MM.1S (cell line): ENCODE measurements at regions not wholly inside any gene's neighbourhood (a gene's known extent, or its start where the extent isn't known, plus 50 kb on each side); places are given as distances from the start of the nearest gene placed in this dataset.
"Not testable (repeated sequence)": the region's sequence is repeated elsewhere in the genome, so short reads cannot be mapped to it uniquely, and the experiment has no call there.

Experiments
- DNase-seq: peaks from one replicate; pipeline ENCODE4 v3.0.0-alpha.2; 2015
- H2AFZ ChIP-seq: fragments of 300-600 bp; sonication (generic); 2 replicates; pipeline ENCODE4 v1.6.0; 2016; ENCODE audit warnings: antibody characterized with exemption, low read length
- H3F3A ChIP-seq: fragments of 300-600 bp; sonication (generic); 2 replicates; pipeline ENCODE4 v1.6.1; 2016; ENCODE audit warnings: mild to moderate bottlenecking, antibody characterized with exemption, low read length, moderate library complexity, mixed read lengths; ENCODE audit not compliant: insufficient read depth
- H3K27ac ChIP-seq: fragments of 300-600 bp; sonication (generic); 2 replicates; pipeline ENCODE4 v1.5.1; 2016; ENCODE audit warnings: mild to moderate bottlenecking, low read length
- H3K27me3 ChIP-seq: fragments of 300-600 bp; sonication (generic); replicated peaks from 2 replicates; pipeline ENCODE4 v1.6.0; 2016; ENCODE audit warnings: low read length; ENCODE audit not compliant: insufficient read depth
- H3K36me3 ChIP-seq: fragments of 300-600 bp; sonication (generic); replicated peaks from 2 replicates; pipeline ENCODE4 v1.6.1; 2016; ENCODE audit warnings: mild to moderate bottlenecking, low read length, mixed read lengths; ENCODE audit not compliant: insufficient read depth
- H3K4me1 ChIP-seq: fragments of 300-600 bp; sonication (generic); 2 replicates; pipeline ENCODE4 v1.6.1; 2016; ENCODE audit warnings: low read length, mixed read lengths
- H3K4me2 ChIP-seq: fragments of 300-600 bp; sonication (generic); 2 replicates; pipeline ENCODE4 v1.6.0; 2016; ENCODE audit warnings: low read depth, low read length
- H3K4me3 ChIP-seq: fragments of 300-600 bp; sonication (generic); 2 replicates; pipeline ENCODE4 v1.5.1; 2016; ENCODE audit warnings: low read length, mixed read lengths
- H3K79me2 ChIP-seq: fragments of 300-600 bp; sonication (generic); 2 replicates; pipeline ENCODE4 v1.6.1; 2016; ENCODE audit warnings: mixed run types, low read length, mixed read lengths
- H3K9ac ChIP-seq: fragments of 300-600 bp; sonication (generic); 2 replicates; pipeline ENCODE4 v1.6.1; 2016; ENCODE audit warnings: low read length, mixed read lengths
- H3K9me2 ChIP-seq: fragments of 300-600 bp; sonication (generic); replicated peaks from 2 replicates; pipeline ENCODE4 v1.6.1; 2016; ENCODE audit warnings: mild to moderate bottlenecking, low read length, mixed read lengths; ENCODE audit not compliant: insufficient read depth
- H3K9me3 ChIP-seq: fragments of 300-600 bp; sonication (generic); replicated peaks from 2 replicates; pipeline ENCODE4 v1.6.1; 2016; ENCODE audit warnings: mild to moderate bottlenecking, low read length, mixed read lengths; ENCODE audit not compliant: insufficient read depth
- H4K20me1 ChIP-seq: fragments of 300-600 bp; sonication (generic); 2 replicates; pipeline ENCODE4 v1.6.1; 2016; ENCODE audit warnings: mild to moderate bottlenecking, low read length, moderate library complexity, mixed read lengths; ENCODE audit not compliant: insufficient read depth
- EZH2 ChIP-seq: fragments of 300-600 bp; sonication (generic); optimal IDR thresholded peaks from 2 replicates; pipeline ENCODE3; 2017; ENCODE audit warnings: low read depth, mild to moderate bottlenecking, antibody characterized with exemption, low read length, mixed read lengths
- EZH2phosphoT487 ChIP-seq: fragments of 300-600 bp; sonication (generic); IDR thresholded peaks from 2 replicates; pipeline ENCODE4 v1.6.1; 2018; ENCODE audit warnings: antibody characterized with exemption, low read length
- TF ChIP-seq, protein P1 (sequence below): fragments of 300-600 bp; sonication (generic); IDR thresholded peaks from 2 replicates; pipeline ENCODE4 v1.5.1; 2016; ENCODE audit warnings: antibody characterized with exemption, low read length, mixed read lengths

- no peak for DNase-seq
- Histone ChIP-seq H3K27me3 (no peaks in the 10 kb centered on the region), H3K36me3 (no peaks in the 10 kb centered on the region), H3K27ac (no peak overlapping the region), H3K4me1 (no peaks in the 10 kb centered on the region), H4K20me1 (no peaks in the 10 kb centered on the region), H3K9ac (no peak overlapping the region), H3K9me3 (no peaks in the 10 kb centered on the region), H3K4me3 (no peak overlapping the region), H2AFZ (no peak overlapping the region), H3K4me2 (no peak overlapping the region), H3F3A (no peaks in the 10 kb centered on the region), H3K9me2 (no peaks in the 10 kb centered on the region), H3K79me2 (no peaks in the 10 kb centered on the region)
- no peak for TF ChIP-seq EZH2phosphoT487
Observed at GRCh38 chr6:170222498-170223471, 68.1 kb downstream of the DLL1 start.

GRCh38 chr6:170221753-170222400 lies 69.0 kb downstream of the DLL1 start:
- no peaks in the 10 kb centered on the region for H3K79me2 ChIP-seq
- no peaks in the 10 kb centered on the region for H4K20me1 ChIP-seq
- no peak overlapping the region for H3K9ac ChIP-seq
- H3K4me1 ChIP-seq: no peaks in the 10 kb centered on the region
- no peak overlapping the region for H3K4me2 ChIP-seq
- no peaks in the 10 kb centered on the region for H3F3A ChIP-seq
- no peak for DNase-seq
- no peak overlapping the region for H3K27ac ChIP-seq
- H3K9me3 ChIP-seq: no peaks in the 10 kb centered on the region
- H3K4me3 ChIP-seq: no peak overlapping the region
- H3K36me3 ChIP-seq: no peaks in the 10 kb centered on the region
- no peak overlapping the region for H2AFZ ChIP-seq
- no peaks in the 10 kb centered on the region for H3K27me3 ChIP-seq
- TF ChIP-seq EZH2phosphoT487 (no peak), EZH2 (no peak)
- TF ChIP-seq, protein P1, sequence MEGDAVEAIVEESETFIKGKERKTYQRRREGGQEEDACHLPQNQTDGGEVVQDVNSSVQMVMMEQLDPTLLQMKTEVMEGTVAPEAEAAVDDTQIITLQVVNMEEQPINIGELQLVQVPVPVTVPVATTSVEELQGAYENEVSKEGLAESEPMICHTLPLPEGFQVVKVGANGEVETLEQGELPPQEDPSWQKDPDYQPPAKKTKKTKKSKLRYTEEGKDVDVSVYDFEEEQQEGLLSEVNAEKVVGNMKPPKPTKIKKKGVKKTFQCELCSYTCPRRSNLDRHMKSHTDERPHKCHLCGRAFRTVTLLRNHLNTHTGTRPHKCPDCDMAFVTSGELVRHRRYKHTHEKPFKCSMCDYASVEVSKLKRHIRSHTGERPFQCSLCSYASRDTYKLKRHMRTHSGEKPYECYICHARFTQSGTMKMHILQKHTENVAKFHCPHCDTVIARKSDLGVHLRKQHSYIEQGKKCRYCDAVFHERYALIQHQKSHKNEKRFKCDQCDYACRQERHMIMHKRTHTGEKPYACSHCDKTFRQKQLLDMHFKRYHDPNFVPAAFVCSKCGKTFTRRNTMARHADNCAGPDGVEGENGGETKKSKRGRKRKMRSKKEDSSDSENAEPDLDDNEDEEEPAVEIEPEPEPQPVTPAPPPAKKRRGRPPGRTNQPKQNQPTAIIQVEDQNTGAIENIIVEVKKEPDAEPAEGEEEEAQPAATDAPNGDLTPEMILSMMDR: no peak
- H3K9me2 ChIP-seq: no peaks in the 10 kb centered on the region

DNA sequence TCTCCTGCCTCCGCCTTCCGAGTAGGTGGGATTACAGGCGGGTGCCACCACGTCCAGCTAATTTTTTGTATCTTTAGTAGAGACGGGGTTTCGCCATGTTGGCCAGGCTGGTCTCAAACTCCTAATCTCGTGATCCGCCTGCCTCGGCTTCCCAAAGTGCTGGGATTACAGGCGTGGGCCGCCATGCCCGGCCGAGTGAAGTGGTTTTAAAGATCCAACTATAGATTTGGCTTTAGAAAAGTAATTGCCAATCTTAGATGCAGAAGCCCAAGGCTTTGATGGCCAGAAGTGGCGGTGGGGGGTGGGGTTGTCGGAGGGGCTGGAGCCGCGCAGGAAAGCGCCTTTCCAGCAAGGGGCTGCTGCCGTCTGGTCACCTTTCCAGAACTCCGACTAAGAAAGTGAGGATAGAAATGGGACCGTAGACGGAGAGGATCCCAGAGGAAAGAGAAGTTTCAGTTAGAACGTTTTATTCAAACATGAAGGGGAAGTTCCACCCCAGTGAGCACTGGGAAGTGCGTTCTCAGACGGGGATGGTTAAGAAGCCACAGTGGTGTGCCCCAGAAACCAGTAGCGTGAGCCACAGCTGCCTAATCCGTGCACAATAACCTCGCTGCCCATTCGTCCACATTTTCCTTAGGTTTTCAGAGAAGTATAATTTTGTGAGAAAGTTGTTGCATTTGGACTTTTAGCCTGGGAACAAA lies 69.7 kb downstream of the DLL1 start:
- DNase-seq: no peak
- TF ChIP-seq, protein P1: no peak
- no peak for TF ChIP-seq EZH2phosphoT487
- TF ChIP-seq EZH2: no peak
- Histone ChIP-seq H3K9me3 (no peaks in the 10 kb centered on the region), H3F3A (no peaks in the 10 kb centered on the region), H3K4me3 (no peak overlapping the region), H3K9ac (no peak overlapping the region), H3K36me3 (no peaks in the 10 kb centered on the region), H4K20me1 (no peaks in the 10 kb centered on the region), H3K27ac (no peak overlapping the region), H3K9me2 (no peaks in the 10 kb centered on the region), H3K27me3 (no peaks in the 10 kb centered on the region), H3K79me2 (no peaks in the 10 kb centered on the region), H2AFZ (no peak overlapping the region), H3K4me2 (no peak overlapping the region), H3K4me1 (no peaks in the 10 kb centered on the region)

- not testable (repeated sequence) for H3K27ac ChIP-seq, H3K9ac ChIP-seq, H3K9me3 ChIP-seq, H3K4me3 ChIP-seq, H3F3A ChIP-seq, H3K4me2 ChIP-seq, H4K20me1 ChIP-seq, H3K4me1 ChIP-seq, H3K9me2 ChIP-seq, H3K27me3 ChIP-seq, DNase-seq, H3K79me2 ChIP-seq, H3K36me3 ChIP-seq, H2AFZ ChIP-seq
Observed at GRCh38 chr6:170213637-170214018, 77.2 kb downstream of the DLL1 start.
